SHP77 (cell line): ENCODE measurements at regions not wholly inside any gene's neighbourhood (a gene's known extent, or its start where the extent isn't known, plus 50 kb on each side); places are given as distances from the start of the nearest gene placed in this dataset.
A peak's percentile ranks its signal among the peaks of the same experiment; 100 is the strongest.

ENCODE experiments used
- DNase-seq, 2 experiments: peaks; one replicate each; lab custom pipeline; 2025; lab: John Stamatoyannopoulos, UW

DNA sequence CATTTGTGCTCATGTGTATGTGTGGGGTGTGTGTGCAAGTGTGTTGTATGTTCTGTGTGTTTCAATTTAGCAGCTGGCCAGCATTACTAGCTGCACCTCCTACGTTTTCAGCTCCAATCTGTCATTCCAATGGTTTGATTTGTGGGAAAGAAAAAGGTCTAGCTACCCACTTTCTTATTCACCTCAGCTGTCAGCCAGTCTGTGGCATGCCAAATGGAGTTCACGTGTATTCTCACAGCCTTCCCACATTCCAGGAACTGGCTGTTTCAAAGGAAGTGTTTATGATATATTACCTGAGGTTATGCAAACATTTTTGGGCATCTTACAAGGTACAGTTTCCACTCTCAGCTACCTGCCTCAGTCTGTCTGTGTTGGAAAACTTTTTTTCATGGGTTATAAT lies 220.2 kb upstream of the CPNE8 start:
- DNase-seq, result no peak

DNA sequence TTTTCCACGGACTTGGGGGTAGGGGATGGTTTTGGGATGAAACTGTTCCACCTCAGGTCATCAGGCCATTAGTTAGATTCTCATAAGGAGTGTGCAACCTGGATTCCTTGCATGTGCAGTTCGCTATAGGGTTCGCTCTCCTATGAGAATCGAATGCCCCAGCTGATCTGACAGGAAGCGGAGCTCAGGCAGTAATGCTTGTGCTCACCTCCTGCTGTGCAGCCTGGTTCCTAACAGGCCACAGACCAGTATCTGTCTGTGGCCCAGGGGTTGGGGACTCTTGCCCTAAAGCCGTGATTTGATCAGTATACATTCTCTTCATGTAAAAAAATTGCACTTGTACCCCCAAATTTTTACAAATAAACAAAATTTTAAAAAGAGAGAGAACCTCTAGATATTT lies 219.4 kb upstream of the CPNE8 start:
- no peak for DNase-seq

DNA sequence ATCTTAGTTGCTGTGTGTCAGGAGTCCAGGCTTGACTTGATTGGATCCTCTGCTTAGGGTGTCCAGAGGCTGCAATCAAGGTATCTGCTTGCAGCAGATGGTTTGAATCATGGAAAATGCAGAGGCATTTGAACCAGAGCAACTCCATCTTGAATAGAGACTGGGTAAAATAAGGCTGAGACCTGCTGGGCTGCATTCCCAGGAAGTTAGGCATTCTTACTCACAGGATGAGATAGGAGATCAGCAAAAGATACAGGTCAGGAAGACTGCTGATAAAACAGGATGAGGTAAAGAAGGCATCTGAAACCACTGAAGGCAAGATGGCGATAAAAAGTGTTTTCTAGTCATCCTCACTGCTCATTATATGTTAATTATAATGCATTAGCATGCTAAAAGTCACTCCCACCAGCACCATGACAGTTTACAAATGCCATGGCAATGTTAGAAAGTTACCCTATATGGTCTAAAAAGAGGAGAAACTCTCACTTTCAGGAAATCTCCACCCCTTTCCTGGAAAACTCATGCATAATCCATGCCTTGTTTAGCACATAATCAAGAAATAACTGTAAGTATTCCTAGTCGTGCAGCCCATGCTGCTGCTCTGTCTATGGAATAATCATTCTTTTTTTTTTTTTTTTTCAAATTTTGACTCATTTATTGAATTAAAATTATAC lies 218.3 kb upstream of the CPNE8 start:
- no peak for DNase-seq

DNA sequence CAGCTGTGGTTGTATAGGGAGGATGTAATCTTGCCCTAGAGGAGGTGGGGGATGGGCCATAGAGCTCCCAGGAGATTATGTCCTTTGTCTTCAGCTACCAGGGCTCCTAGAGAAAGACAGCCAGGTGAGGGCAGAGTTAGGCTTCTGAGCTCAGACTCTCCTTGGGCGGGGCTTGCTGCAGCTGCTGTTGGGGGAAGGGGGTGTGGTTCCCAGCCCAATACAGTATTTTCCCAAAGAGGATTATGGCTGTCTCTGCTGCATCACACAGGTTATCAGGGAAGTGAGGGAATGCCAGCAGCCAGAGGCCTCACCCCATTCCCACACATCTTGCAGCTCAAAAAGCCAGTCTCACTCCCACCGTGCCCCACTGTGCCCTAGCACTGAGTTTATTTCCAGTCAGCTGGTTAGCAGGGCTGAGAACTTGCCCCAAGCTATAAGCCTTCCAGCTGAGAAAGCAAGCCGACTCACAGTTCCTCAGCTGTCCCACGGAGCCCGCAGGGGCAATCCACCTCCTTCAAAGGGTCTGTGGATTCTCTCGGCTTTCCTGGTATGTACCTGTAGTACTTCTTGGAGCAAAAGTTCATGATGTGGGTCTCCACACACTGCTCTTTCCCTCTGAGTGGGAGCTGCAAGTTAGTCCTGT lies 217.3 kb upstream of the CPNE8 start:
- DNase-seq, result peak; percentile 14 to 27

DNA sequence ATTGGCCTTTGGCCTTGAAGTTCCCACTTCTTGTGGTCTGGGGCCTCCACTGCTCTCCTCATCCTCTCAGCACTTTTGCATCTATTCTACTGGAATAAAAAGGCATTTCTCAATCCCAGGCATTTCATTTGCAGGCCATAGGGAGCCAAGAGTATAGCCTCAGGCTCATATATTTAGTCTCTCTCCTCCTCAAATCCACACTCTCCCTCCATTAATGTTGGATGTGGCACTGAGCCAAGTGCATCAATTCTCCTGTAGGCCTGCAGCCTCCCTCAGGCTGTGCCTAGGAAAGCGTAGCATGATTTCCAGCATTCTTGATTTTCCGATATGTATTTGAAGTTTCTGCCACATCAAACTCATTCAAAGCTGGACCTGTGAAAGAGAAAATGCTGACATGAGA lies 211.5 kb upstream of the CPNE8 start:
- DNase-seq, result no peak

DNA sequence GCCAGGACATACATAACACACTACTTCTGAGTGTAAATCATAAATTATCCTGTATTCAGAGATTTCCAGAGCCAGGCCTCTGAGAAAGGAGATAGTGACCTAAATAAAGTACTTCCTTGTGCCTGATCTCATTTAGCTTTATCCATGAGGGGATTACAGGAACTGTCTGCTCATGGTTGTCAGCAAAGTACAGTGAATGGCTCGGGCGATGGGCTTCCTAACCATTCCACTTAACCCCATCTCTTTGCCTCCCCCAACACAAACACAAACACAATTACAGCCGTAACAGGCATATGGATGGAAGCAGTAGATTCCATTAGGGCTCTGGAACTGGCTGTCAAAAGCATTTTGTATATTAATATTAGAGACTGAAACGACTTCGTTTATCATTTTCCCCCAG lies 206.7 kb upstream of the CPNE8 start:
- no peak for DNase-seq

DNA sequence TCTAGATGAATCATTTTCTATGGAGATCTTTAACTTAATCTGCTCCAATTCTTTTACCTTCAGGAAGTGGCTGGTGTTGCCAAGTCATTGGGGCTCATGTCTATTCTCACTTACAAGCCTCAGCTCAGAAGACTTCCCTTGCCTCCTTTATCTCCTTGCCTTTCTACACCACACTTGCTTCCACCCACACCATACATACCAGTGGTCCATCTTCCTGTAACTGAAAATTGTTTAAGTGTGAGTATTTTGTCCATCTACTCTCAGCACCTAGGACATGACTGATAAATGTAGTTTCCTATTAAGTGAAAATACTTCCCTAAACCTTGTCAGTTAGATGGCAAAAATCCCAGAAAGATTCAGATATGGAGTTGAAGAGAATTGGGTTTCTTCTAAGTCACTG lies 199.7 kb upstream of the CPNE8 start:
- DNase-seq, result no peak

DNA sequence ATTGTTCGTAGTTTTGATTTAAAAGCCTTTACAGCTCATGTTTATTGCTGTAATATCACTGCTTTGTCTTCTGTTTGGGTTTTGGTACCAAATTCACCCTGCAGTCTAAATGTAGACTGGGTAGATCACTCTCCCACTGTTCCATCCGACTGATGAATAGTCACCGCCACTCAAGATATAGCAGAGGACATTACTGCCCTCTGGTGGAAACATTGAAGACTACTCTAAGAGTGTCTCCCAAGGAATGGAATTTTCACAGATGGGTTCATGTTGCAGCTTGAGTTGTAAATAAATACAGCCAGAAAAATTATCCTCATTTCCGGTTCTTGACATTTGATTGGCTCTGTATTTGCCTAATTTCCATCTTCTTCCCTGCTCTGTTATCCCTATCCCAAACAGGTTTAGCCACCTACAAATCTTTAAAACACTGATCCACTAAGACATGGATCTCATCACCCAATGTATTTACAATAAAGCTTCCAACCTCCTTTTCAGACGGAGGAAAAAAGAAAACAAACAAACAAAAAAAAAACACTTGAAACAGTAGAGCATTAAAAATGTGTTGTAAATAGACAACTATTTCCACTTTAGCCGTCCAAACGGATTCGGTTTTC lies 198.3 kb upstream of the CPNE8 start:
- peak; percentile 67 to 73 for DNase-seq

DNA sequence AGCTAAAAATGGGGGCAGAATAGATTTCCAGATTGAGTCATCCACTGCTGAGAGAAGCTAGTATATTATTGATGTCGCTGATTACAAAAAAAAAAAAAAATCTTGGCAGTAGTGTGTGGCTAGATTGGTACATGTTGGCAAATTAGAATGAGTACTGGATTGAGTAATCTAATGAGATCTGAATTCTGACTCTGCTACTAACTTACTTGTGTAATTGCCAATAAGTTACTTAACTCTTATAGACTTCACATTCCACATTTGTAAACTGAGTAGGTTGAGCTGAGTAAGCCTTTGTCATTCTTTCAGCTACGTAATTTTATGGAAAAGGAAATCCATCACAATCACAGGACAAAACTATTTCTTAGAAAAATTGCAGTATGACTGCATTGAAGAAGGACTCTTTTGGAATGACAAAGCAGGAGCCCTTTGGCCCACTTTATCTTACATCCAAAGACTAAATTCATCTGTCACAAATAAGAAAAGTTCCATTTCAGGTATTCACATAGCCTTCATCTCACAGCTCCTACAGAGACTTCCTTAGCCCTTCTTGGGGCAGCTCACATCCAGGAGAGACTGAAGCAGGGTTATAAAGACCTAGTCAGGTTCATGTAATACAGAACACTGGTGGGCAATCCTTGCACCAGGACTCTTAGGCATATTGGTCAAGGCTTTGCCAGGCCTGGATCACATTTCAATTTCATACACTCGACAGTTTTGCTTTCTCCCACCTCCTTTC lies 197.3 kb upstream of the CPNE8 start:
- DNase-seq, result no peak

DNA sequence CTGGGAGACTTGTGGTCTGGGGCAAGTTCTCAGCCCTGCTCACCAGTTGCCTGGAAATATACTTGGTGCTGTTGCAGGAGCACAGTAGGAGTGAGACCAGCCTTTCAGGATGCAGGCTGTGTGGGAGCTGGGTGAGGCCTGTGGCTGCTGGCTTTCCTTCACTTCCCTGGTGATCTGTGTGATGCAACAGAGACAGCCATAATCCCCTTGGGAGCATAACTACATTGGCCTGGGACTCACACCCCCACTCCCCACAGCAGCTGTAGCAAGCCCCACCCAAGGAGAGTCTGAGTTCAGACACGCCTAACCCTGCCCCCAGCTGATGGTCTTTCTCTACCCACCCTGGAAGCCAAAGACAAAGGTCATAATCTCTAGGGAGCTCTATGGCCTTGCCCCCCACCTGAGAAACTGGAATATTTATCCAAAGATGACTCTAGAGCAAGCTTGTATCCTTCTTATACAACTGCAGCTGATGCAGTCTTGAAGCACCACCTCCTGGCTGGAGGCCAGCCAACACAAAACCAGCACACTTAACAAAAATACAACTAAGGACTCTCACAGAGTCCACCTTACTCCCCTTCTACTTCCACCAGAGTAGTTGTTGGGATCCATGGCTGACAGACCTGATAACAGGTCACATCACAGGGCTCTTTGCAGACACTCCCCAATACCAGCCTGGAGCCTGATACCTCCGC lies 190.4 kb upstream of the CPNE8 start:
- DNase-seq, result no peak

DNA sequence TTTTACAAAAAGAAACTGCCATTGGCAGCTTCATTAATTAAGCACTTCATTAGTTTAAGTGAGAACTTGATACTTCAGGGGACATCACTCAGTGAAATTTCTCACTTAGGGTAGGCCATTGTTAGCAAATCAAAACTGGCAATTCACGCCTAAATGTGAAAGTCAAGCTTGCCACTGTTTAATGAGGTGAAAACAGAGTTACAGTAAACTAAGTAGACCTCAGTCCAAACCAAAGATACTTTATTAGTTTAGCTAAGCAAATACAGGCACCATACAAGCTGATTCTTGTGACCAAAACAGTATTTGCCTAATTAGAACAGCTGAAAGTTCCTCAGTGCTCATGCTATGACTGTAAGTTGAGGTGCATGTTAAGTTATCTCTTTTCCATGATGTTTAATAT lies 176.5 kb upstream of the CPNE8 start:
- DNase-seq, result no peak

DNA sequence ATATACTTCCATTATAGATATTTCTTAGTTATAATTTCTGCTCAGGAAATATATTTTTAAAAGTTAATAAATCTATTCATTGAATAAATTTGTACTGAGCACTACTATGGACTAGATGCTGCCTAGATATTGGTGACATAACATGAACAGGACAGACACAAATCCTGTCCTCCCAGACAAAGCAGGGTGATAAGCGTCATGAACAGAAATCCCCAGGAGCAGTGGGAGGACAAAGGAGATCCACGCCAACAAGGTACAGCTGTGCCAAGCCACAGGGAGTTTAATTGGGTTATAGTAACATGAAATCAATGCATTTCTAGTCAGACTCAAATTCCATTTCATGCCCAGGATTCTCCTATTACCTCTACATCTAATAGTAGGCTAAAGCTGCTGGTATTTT lies 171.8 kb upstream of the CPNE8 start:
- DNase-seq, result no peak

DNA sequence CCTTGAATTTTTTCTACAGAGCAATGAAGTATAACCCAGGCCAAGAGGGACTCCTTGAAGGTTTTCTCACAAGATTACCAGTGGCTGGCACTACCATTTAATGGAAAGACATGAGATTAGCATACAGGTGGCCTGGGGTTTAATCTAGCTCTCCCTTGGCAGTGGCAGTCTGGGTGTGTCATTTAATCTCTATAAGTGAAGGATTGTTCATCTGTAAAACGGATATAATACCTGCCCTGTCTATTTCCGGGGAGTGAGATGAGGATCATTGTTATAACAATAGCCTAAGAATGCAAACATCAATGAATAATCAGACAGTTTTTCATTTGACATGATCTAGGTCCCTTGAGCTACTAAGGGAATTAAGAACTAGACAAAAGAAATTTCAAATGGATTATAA lies 168.7 kb upstream of the CPNE8 start:
- peak in 1 of 2 experiments; percentile 41 for DNase-seq

DNA sequence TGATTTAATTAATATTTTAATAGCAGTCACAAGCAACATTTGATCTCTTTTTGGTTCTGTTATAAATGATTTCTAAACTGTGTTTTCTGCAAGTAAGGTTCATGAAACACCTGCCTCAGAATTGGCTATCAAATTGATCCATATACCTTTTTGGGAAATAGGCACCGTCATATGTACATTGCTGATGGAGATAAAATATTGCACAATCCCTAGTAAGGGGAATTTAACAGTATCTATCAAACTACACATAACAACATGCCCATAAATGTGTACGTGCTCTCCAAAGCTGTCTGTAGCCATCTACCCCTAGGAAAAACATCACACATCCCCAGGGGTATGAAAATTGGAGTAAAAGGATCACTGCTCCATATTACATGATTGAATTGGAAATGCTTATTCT lies 167.3 kb upstream of the CPNE8 start:
- no peak for DNase-seq

DNA sequence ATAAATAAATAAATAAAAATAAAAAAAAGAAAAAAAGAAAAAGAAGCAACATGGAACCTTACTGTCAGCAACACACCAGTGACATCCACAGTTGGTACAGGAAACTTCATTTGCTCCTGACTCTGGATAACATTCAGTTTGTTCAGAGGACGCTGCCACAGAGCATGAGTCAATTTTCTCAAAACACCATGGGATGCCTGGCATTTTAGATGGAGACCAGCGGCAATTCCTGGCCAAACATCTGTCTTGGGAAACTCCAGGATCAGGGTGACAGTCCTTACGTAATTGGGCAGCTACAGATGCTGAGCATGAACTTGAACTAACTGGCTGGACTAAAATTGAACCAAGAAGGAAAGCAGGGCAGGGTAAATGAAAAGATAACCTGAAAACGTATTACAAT lies 166.2 kb upstream of the CPNE8 start:
- no peak for DNase-seq

DNA sequence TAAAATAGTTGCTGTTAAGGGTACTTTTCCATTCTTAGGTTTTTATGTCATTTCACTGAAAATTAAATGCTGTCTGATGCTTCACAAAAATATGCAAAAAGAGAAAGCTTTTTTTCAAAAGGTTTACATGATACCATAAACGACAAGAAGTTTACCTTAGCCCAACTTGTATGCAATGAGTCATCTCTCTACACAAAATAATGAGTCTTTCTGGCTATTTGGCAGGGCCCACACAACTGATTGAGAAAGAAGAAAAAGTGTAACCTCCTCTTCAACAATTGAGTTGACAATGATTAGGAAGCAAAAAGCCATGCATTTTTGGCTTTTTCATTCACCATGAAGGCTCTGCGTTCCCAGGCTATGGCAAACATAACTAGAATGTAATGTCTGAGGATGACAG lies 165.4 kb upstream of the CPNE8 start:
- no peak for DNase-seq

DNA sequence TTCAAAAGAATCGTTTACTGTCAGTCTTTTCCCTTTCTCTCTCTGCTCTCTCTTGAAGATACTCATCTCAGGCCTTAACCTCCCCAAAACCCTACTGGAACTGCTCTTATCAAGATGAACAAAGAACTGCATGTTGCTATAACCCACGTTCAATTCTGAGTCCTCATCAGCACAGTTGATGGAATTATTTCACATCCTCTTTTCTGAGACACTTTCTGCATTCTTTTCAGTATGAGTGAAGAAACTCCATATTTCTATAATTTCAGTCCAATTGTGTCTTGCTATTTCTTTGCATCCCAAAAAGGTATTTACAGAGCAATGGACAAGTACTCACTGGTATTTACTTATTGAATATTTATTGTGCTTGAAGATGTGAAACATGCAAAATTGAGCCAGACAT lies 160.1 kb upstream of the CPNE8 start:
- DNase-seq, result no peak

DNA sequence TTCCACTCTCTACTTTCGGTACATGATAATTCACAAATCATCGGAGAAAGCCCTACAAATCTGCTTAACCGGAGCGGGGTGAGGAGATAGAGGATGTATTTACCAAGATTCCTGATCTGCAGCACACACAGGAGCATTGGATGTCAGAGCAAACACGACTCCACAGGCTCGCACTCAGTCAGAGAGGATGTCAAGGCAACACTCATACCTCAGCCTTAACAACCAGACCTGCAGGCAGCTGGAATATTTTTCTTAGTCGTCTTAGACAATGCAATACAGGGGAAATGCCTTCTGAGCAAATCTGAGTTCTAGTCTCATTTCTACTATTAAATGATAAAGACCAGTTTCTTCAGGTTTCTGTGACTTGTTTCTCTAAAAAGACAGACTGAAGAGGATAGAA lies 159.3 kb upstream of the CPNE8 start:
- DNase-seq, result peak; percentile 17 to 46

DNA sequence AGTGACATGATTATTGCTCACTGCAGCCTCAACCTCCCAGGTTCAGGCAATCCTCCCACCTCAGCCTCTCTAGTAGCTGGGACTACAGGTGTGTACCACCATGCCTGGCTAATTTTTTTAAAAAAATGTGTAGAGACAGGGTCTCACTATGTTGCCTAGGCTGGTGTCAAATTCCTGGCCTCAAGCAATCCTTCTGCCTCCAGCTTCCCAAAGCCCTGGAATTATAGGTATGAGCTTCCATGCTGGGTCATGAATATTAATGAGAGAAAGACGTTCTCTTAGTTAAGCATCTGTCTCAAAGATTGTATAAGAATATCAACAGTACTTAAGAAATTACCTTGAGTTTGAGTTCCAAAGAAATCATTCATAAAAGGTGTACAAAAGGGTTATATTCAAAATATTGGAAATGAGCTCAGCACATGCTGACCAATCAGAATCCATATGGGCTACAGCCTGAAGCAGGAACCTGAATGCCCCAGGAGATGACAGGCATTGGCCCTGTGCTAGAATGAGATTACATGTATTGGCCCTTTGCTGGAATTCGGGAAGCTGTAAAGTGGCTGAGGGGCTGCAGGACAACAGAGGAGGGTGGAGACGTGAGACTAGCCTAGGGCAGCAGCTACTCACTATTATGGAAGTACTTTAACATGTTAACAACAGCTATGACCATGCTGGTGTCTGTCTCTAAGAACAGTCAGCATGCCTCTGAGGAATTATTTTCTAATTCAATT lies 157.0 kb upstream of the CPNE8 start:
- DNase-seq, result no peak

DNA sequence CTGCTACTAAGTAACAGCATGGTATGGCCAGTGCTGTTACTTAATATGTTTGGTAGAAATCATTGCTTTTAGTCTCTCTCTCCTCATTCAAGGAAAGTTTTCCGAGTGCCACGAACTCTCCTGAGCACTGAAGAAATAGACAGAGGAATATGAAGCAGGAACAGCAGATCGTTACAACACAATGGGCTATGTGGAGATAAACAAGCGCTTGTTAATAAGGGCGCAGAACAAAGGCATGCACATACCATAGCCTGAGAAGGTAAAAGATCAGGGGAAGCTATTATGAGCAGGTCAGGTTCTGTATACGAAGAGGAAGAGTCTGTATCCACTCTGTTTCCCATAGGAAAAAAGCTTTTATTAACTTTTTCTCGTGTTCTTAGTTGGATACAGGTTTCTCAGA lies 156.2 kb upstream of the CPNE8 start:
- DNase-seq, result no peak

DNA sequence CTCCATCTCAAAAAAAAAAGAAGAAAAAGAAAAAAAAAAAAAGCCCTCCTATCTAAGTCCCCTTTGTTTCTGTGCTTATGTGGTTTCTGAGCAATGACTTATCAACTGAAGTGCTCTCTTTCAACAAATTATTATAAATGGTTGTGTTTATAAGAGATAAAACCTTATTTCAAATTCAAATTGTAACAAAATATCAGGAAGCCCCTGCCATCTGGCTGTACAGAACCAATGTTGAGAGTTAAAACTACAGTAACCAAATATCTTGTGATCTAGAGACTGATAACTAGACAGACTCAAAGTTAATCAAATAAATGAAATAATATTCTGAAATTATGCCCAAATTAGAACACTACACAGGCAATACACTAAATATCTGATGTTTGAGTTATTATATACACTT lies 143.0 kb upstream of the CPNE8 start:
- DNase-seq, result no peak
